PFSK-1 (cell line): ENCODE measurements at regions not wholly inside any gene's neighbourhood (a gene's known extent, or its start where the extent isn't known, plus 50 kb on each side); places are given as distances from the start of the nearest gene placed in this dataset.

ENCODE experiments used
- REST ChIP-seq, 2 experiments: IDR thresholded peaks; 2 replicates each; pipeline versions ENCODE4 v1.6.1 to v1.8.0; 2011 to 2012; ENCODE audit warnings: low read depth in 2 of 2, low read length in 2 of 2, control low read depth in 1 of 2, inconsistent platforms in 1 of 2, mild to moderate bottlenecking in 1 of 2, moderate library complexity in 1 of 2; ENCODE audit not compliant: insufficient read depth in 1 of 2
- SIN3A ChIP-seq: IDR thresholded peaks from 2 replicates; pipeline ENCODE4 v1.6.1; 2012; ENCODE audit warnings: mild to moderate bottlenecking, low read length, moderate library complexity, borderline replicate concordance; ENCODE audit not compliant: insufficient read depth

GRCh38 chr7:131261476-131261994 lies 66.1 kb upstream of the MKLN1 start:
- no peak for TF ChIP-seq SIN3A
- no peak for TF ChIP-seq REST (IDR thresholded peaks at IDR 0.05; ENCODE audit: insufficient read depth in 1 of 2, low read depth in 2 of 2, low read length in 2 of 2)
